HG03457 (cell line): ENCODE measurements at regions not wholly inside any gene's neighbourhood (a gene's known extent, or its start where the extent isn't known, plus 50 kb on each side); places are given as distances from the start of the nearest gene placed in this dataset.
"Not testable (repeated sequence)": the region's sequence is repeated elsewhere in the genome, so short reads cannot be mapped to it uniquely, and the experiment has no call there.

Experiments used
- ATAC-seq: cut with Tn5 transposase; IDR thresholded peaks from one replicate; pipeline ENCODE4 v1.9.1; 2021; ENCODE audit warnings: moderate number of reproducible peaks; ENCODE audit not compliant: unreplicated experiment

DNA sequence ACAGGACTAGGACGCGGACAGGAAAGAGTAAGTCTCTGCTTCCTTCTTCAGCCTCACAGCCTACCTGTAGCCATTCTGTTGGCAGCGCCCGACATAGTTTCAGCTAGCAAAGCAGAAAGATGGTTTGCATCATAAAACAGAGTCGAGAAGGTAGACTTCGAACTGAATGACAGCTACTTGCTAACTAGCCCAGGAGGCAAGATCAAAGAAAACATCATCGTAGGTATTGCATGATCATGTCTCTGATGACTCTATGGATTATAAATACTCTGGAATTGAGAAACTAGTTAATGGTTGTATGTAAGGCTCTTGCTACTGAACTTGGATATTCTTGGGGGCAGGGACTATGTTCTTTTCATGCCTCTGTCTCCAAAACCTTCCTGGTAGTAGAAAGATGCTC, 333.1 kb upstream of the KLF3 start:
- no peak for ATAC-seq

DNA sequence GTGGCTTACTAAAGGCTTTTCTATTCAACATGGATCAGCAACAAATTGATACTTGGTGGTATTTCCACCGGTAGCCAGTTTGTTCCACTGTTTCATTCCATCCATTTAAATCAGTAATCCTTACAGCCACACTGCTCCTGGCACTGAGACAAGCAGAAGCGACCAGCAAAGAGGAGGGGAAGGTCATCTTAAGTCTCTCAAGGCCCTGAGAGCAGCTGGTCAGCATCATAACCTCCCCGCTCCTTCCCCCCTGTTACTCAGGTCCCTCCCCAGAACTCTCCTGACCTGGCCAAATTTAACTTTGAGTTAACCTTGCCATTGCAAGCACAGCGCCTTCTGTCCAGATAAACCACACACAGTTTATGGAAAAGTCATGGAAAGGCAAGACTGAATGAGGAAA, 331.3 kb upstream of the KLF3 start:
- ATAC-seq: no peak

DNA sequence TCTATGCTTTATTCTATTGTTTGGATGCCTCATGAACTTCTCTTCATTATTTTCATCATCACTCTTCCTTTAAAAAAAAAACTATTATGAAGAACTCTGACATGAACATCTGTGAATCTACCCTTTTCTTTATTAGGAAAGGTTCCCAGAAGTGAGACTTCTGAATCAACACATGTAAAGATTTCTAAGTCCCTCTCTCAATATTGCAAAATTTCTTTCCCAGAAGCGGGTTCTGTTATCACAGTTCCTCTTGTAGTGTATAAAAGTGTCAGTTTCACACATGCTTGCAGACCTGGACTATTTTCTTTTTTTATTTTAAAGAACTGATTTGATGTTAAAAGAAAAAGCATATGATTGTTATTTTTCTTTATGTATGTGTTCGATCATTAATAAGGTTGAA, 330.8 kb upstream of the KLF3 start:
- ATAC-seq: no peak

DNA sequence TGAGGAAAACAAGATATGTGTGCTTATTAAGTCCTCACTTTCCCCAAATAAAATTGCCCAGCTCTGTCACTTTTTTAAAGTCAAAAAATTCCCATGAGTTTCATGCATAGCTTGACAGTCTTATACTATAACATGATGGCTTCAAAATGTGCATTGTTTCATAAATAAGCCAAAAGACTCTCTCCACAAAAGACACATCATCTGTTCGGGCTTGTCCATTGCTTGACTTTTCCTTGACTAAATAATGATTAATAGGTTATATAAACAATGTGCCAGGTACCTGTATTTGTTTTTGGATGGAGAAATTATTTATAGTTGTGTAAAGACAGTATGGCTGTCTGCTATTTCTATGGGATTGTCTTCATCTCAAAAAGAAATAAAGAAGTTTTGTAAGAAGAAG, 329.2 kb upstream of the KLF3 start:
- no peak for ATAC-seq

DNA sequence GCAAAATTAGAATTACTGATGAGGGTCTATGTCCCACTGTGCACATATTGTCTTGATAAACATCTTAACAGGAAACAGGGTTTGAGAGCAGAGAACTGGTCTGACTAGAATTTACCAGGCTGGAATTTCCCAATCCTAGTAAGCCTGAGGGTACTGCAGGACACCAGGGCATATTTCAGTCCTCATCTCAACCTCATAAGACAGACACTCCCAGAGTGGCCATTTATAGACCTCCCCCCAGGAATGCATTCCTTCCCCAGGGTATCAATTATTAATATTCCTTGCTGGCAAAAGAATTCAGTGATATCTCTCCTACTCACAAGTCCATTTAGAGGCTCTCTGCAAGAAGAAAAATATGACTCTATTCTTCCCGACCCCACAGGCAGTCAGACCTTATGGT, 325.1 kb upstream of the KLF3 start:
- not testable (repeated sequence) for ATAC-seq

DNA sequence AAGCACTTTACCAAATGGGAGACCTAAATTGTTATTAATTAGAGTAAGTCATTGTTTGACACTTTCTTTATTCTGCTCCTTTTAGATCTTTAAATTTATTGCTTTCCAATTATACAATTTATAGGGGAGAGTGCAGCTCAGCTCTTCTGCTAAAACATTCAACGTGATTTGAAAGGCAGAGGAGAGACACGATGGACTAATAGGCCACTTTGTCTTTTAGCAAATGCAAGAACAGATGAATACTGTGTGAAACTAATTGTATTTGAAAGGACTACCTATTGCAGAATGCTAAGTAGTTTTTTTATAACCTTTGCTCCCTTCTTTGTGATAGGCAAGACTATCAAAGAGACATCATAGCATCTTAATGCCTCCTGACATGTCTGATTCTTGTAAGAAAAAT, 320.4 kb upstream of the KLF3 start:
- no peak for ATAC-seq

DNA sequence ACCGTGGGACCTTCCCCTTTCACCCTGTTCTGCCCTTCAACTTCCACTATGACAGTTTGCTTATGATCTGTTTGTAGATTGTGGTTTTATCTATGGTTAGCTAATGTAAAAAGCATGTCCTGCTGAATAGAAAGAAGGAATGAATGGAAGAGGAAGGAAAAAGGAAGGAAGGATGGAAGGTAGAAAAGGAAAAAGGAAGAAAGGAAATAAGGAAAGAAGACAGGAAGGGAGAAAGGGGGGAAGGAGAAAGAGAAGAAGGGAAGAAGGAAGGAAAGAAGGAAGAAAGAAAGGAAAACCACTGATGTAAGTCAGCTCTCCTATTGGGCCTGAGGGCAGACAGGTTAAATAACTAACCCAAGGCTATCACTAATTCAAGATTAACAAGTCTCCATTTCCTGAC, 319.1 kb upstream of the KLF3 start:
- no peak for ATAC-seq

DNA sequence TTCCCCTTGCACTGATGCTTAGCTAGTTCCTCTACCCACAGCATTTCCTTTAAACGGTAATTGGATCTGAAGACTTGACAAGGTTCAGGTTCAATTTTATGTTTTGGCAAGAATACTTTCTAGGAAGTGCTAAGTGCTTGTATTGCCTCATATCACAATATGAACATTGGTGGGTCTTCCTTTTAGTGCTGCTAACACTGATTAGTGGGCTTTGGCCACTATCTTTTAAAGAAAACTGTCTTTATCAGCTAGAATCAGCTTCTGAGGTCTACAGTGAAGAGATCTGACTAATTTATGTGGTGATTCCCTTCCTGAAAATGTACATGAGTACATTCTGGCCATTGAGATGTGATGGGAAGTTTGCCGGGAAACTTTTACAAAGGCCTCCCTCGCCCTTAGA, 316.7 kb upstream of the KLF3 start:
- ATAC-seq: no peak

DNA sequence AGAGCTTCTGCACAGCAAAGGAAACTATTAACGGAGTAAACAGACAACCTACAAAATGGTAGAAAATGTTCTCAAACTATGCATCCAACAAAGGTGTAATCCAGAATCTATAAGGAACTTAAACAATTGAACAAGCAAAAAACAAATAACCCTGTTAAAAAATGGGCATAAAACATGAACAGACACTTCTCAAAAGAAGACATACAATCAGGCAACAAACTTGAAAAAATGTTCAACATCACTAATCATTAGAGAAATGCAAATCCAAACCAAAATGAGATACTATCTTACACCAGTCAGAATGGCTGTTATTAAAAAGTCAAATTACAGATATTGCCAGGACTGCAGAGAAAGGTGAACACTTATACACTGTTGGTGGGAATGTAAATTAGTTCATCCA, 309.6 kb upstream of the KLF3 start:
- no peak for ATAC-seq

DNA sequence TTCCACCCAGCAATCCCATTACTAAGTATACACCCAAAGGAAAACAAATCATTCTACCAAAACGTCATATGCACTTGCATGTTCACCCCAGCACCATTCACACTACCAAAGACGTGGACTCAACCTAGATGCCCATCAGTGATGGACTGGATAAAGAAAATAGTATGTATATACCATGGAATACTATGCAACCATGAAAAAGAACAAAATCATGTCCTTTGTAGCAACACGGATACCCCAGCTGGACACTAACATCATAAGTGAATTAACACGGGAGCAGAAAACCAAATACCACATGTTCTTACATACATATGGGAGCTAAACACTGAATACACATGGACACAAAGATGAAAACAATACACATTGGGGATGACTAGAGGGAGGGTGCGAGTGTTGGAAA, 309.1 kb upstream of the KLF3 start:
- no peak for ATAC-seq

DNA sequence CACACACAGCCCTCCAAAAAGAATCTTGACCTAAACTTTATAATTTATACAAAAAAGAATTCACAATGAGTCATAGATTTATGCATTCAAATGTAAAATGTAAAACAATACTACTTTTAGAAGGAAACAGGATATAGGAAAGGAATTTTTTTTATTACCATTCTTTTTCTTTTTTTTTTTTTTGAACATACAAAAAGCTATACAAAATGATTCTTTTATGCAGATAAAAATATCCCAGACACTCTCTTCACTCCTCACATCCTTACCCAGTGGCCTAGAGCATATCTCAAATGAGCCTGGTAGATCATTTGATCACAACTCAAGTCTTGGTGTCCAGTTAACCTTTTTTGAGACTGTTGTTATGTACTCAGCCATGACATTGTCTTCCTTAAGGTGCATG, 307.3 kb upstream of the KLF3 start:
- ATAC-seq: no peak

DNA sequence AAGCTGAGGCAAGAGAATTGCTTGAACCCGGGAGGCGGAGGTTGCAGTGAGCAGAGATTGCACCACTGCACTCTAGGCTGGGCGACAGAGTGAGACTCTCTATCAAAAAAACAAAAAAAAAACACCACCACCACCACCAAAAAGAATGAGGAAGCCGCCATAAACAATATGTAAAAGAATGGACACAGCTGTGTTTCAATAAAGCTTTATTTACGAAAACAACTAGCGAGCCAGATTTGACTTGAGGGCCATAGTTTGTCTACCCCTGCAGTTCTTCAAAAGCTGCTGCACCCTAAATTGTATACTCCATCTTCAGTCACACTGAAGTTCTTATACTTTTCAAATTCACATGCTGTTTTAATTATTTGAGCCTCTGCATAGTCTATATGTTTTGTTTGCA, 306.5 kb upstream of the KLF3 start:
- ATAC-seq: no peak

DNA sequence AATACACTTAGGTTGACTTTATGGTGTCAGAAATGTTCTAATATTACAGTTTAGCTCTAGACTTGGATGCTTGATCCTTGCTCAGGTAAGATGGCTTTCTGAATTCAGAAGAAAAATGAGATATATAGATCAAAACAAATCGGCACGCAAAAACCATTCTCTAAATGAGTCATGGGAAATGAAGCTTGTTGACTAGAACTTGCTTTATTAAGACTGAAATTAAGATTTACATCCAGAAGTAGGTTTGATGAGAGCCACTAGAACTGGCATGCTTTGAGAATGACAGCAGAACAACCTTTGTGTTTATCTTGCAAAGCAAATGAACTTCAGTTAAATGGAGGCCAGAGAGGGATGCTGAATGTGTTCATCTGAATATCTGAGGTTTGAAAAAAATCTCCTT, 304.9 kb upstream of the KLF3 start:
- no peak for ATAC-seq

DNA sequence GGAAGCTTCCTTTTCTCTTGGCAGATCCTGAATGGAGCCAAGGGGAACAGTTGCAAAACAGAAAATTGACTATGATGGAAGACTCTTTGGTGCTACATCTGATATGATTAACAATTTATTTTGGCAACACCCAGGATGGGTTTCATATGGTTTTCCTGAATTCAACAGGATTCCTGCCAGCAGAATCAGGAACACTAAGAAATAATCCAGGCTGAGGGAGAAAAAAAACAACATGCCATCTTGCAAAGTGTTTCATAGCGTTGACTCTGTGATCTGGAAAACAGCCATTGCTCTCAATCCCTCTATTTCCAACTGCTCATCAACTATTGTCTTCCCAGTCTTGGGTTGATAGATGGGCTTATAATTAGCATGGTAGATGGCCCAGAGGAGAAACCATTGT, 303.8 kb upstream of the KLF3 start:
- no peak for ATAC-seq

DNA sequence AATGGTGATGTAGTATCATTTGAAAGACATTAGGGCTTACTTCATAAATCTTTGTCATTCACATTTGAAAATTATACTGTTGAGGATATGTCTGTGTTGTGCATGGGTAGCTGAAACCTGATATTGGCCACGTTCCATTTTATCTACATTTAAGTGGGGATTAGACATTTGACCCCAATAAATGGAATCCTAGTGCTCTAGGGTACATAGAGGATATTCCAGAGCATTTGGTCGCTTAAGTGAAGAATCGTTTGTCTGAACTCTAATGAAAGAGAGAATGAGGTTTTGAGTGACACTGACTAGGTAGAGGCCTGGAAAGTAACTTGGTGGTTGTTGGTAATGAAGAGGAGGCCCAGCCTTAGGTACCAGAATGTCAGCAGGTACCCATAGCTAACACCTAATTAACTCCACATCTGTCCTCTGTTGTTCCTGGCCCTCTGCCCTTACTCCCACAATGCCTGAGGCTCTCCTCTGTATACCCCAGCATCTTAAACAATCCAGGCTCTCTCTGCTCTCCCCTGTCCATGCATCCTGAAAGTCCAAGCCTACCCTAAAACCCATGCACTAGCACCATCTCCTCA, 299.5 kb upstream of the KLF3 start:
- no peak for ATAC-seq

DNA sequence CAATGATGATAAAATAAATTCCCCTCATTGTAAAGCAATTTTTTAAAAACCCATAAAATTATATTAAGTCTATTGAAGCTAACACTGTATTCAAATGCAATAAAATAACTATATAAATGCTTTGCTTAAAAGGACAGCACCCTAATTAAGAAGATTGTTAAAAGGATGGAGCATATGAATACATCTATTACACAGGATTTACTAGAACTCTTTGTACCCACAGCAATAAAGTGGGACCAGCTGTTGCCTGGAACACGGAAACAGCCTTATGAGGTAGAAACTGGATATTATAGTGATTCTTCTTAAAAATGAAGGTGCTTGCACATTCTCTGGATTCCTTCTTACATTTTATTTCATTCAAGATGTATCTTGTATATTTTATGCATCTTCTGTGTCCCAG, 298.7 kb upstream of the KLF3 start:
- no peak for ATAC-seq

DNA sequence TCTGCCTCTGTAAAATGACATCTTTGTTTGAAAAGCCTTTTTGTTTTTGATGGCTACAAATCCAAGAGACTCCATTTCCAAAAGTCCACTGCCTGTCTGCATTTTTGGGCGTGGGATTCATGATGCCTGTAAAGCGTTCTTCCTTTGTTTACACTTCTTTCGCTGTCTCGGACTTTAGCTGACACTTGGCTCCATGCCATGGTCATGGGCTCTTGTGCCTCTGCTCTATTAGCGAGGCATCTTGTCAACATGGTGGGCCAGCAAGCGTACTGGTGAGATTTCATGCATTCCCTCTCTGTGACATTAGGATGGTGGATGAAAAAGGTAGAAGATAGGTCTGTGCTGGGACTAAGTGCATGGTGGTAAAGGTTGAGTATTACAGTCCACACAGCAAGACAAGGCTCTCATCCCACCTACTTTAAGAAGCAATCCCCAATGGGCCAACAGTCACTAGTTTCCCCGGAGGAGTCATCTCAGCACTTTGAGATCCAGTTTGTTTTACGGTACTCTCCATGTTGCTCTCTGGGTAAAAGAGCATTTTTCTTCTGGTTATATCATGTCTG, 298.2 kb upstream of the KLF3 start:
- ATAC-seq: no peak

DNA sequence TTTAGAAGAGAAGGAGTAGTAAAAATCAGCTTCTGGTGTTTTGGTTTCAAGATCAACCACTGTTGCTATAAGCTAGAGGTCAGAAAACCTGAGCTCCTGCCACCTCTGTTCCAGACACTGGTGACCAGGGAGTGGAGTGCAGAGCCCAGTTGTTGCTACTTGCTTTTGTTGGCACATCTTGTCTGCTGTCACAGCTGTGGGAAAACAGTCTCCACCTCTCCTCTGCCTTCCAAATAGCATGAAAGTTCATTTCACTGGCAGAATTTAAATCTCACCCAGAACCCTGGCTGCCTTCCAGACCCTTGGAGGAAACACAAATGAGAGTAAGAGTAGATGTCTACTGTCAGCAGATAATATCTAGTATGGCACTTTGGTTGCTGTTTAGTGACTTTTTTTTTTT, 297.5 kb upstream of the KLF3 start:
- ATAC-seq: no peak

DNA sequence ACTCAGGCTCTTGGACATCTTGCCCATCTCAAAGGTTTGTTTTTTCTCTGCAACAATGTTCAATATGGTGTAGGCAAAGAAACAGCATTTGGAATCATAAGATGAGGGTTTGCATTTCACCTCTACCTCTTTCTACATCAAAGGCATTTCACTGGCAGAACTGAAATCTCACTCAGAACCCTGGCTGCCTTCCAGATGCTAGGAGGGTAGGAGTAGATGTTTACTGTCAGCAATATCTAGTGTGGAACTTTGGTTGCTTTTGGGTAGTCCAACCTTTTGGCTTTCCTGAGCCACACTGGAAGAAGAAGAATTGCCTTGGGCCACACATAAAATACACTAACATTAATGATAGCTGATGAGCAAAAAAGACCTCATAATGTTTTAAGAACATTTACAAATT, 297.0 kb upstream of the KLF3 start:
- no peak for ATAC-seq

DNA sequence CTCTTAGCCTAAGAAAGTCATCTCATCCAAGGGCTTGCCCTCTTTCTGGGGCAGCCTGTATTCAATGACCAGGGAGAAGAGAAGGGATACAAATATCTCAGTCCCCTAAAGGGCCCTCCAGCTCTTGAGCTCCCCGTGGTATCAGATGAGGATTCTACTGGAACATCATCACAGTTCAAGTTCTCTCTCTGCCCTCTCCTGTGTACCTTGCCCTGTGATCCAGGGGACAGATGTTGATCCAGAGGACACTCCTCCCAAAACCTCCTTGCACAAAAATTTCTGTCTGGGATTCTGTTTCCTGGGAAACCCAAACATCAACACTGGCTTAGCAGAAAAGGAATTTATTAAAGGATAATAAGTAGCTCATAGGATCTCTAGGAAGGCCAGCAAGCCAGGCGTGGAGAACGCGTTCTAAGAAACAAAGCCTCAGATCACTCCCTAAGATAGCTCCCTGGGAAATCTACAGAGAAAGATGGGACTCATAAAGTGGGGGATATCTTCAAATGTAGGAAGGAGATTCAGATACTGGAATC, 296.3 kb upstream of the KLF3 start:
- no peak for ATAC-seq

DNA sequence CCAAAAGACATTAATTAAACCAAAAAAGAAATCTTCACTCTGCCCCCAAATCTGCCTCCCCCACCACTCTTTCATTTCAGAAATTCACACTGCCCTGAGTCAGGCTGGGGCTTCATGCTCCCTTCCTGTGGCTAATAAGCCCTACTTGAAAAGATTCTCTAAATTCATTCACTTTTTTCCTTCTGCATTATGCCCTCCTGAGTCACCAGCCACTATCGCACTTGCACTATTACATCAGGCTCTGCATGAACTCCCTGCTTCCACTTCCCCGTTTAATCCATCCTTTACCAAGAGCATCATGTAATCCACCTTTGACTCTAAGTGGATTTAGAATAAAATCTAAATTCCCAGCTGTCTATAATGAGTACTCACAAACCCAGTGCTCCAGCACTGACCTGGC, 295.4 kb upstream of the KLF3 start:
- no peak for ATAC-seq

DNA sequence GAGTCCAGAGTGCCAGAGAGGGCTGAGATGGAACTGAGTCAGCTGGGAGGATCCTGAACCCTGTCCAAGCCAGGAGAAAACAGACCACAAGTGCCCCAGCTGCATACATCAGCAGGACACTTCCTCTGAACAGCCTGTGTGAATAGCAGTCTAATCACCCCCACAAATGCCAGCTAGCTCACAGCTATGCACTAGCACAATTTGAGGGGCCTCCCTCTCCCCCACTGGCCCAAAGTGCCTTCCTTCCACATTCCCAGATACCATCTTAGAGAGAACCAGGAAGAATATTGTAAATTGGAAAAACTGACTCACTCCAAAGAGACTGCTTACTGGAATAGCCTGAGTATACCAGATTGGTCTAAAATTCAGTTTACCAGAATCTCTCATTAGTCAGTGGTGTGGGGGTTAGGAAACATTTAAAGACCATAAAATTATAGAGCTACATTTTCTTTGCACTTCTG, 292.6 kb upstream of the KLF3 start:
- no peak for ATAC-seq

DNA sequence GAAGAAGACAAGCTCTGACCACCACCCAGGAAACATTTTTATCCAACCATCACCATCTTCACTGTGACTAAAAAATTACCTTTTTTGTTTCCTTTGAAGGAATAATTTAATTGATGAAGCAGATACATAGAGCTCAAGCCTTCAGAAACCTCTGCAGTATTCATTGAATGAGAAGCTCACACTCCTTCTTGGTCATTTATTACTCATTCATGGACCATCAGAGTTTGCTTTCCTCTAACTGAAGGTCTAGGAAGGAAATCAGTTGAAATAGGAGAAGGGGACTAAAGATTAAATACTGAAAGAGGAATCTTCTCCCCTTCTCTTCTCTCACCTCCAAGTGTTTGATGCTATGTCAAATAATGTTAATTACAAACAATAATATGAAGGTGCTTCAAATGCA, 290.6 kb upstream of the KLF3 start:
- ATAC-seq: no peak
